DOHH2 (cell line): ENCODE measurements at regions not wholly inside any gene's neighbourhood (a gene's known extent, or its start where the extent isn't known, plus 50 kb on each side); places are given as distances from the start of the nearest gene placed in this dataset.

ENCODE experiments used
- CTCF ChIP-seq: fragments of 200-600 bp; sonication (generic); IDR thresholded peaks from one replicate; pipeline ENCODE4 v1.5.1; 2014; ENCODE audit warnings: antibody characterized with exemption, mild to moderate bottlenecking, low read depth, low read length; ENCODE audit not compliant: poor library complexity, severe bottlenecking
- EZH2phosphoT487 ChIP-seq: fragments of 200-600 bp; sonication (generic); IDR thresholded peaks from 2 replicates; pipeline ENCODE4 v1.6.1; 2017; ENCODE audit warnings: borderline replicate concordance, mild to moderate bottlenecking, antibody characterized with exemption, low read length, moderate library complexity, mixed read lengths

- TF ChIP-seq CTCF (no peak), EZH2phosphoT487 (no peak)
Observed at GRCh38 chr5:161233553-161233952, 313.0 kb downstream of the GABRB2 start.
